Limb (tissue), 2 donors: ENCODE measurements at regions not wholly inside any gene's neighbourhood (a gene's known extent, or its start where the extent isn't known, plus 50 kb on each side); places are given as distances from the start of the nearest gene placed in this dataset.

Experiments used
- DNase-seq, 2 donors: peaks; one replicate each; pipeline ENCODE4 v3.0.0-alpha.2; 2016; ENCODE audit errors: extremely low spot score in 2 of 2

DNA sequence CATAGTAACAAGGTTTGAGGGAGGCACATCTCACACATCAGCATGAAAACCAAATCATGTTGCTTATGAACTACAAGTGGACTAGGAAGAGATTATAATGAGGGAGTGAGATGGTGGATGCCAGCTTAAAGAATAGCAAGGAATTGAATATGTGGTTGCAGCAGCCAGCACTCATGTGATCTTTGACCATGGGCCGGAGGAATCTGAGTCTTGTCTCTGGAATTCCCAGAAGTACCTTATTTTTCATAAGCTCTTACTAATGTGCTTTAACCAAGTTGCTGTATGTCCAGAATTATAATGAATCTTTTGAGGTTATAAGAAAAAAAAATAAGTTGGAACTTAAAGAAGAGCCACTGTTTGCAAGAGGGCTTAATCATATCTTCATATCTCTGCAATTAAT, 97.0 kb downstream of the DISP1 start:
- no peak for DNase-seq

DNA sequence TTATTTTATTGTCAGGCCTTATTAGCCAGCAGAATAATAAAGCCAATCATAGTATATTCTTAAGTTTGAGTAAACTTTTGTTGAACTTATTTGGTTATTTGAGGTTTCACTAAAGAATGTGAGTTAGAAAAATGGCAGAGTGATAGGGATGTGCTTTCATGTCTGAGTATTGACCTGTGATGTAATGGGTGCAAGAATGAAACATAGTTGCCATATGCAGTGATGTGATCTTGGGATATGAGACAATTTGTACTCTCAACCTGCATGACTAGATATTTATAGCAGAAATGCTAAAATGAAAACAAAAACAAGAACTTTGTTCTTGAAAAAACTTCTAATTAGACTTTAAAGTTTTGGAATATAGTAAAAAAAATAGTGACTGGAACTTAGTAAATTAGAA, 97.9 kb downstream of the DISP1 start:
- DNase-seq, result no peak

DNA sequence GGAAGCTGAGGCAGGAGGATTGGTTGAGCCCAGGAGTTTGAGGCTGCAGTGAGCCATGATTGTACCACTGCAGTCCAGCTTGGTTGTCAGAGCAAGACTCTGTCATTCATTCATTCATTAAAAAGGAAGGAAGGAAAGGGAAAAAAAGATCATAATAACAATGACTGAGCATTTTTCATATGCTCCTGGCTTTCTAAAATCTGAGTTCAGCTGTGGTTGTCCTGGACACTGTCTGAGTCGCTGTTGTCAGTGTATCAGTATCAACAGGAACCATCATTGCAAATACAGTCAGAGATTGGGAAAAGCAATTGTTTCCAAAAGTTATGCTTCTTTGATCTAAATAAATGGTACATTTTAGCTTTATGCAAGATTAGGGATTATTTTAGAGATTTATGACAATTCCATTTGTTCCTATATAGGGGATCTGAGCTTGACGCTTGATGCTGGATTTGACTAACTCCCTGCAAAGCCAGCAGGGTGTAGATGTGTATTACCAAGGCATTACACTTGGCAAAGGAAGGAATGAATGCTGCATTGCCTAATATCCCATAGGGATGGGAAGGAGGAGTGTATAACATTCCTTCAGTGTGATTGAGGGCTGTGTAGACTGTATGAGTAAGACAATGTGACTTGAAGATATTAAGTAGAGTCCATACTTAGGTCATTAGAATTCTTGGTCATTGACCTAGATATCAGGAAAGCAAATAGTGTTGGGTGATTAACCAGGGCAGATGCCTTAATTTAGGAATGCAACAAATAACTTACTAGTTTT, 100.2 kb downstream of the DISP1 start:
- no peak for DNase-seq

DNA sequence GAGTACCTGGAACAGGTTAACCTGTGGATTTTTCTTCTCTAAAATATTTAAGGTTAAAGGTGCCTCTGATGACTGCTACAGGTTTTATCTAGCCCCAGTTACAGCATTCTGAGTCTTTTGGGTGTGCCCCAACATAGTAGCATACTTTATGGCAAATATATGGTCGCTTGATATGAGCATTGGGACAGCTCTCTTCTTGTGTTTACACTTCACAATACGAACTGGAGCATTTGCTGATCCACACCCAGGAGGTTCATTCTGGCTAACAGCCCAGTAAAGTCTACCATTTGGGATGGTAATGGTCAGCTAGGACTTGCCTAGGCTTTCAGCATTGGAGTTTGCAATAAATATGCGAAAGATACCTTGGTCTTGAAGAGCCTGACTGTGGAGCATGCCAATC, 101.3 kb downstream of the DISP1 start:
- DNase-seq, result no peak

DNA sequence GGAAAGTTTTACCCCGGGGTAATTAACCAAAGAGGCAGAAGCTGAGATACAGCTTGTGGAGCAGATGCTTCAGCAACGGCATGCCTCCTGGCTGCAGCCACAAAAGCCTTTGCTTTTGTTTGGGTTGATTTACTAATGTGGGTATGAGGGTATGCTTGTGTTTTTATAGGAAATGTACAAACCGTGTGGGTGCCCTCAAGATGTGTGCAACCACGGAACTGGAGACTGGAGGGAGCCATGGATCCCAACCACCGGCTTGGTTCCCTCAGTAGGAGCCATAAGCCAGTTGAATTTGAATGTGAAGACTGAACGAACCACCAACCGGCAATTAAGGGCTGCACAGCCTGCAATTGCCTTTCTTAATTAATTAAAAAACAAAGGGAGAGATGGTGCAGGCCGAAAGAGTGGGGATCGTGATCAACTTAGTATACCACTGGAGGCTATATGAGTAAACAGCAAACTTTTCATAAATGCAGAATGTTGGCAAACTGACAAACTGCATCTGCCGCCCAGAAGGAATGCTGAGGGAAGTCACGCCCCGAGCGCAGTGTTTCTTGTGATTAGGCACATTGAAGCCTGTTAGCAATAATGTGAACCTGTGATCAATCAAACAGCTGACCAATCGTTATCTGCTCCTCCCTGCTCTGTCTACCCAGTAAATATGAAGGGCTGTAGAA, 104.1 kb downstream of the DISP1 start:
- DNase-seq, result no peak

DNA sequence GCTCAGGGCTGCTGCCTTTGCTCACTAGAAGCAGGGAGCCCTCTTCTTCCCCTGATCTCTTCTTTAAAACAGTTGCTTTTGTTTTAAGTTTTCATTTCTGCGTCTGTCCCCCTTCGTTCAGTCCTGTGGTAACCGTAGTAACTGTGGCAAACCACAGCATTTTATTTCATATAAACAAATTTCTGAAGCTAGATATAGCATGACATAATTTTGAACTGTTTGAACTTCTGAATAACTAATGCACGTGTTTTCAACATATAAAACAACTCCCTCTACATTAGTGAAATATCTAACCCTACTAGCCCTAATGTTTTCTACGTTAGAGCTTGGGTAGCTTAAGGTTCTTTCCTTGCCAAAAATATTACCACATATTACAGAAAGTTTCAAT, 104.6 kb downstream of the DISP1 start:
- no peak for DNase-seq

DNA sequence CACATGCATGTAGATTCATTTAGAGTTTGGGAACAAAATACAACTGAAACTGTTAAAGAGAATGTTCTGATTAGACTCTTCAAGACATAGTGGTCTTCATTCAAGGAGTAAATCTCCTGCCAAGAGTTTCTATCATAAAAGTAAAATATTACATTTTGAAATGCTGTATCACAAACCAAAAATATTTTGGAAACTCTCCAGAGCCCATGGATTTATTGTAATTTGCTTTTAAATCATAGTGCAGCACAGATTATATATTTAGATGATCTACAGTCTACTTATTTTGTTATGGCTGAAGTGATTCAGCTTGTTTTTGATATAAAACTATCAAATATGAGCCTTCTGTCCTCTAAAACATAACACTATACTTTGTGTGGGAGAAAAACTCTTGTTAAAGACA, 105.3 kb downstream of the DISP1 start:
- DNase-seq, result no peak

DNA sequence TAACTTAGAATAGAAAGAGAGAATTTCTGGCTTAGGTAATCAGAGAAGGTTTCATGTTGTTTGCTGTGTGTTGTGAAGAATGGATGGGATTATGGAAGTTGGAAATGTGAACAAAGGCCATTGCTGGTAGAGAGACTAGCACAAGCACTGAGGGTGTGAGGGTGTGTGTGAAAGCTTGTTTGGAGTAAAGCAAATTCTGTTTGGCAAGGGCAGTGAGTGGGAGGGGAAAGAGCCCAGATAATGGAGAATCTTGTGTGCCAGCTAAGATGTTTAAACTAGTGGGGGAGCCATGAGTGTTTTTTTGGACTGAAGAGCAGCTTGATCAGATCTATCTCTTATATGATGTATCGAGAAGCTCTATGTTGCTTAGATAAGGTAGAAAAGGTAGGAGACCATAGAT, 107.1 kb downstream of the DISP1 start:
- DNase-seq, result no peak

DNA sequence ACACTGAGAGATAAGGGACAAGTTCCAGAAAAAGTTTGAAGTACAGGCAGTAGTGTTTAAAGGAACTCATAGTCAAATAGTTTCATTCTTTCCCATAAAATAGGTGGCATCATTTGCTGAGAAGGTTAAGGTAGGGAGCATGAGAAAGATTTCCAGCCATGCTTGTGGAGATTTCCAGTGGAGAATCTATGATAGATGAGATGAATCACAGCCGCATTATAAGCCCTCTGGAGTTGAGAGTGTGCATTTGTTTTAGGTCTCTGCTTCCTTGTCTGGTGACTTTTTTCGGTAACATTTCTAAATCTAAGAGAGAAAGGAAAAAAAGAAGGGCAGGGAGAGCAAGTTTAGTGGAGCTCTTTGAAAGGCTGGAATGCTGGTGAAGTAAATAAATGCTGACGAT, 108.7 kb downstream of the DISP1 start:
- no peak for DNase-seq

DNA sequence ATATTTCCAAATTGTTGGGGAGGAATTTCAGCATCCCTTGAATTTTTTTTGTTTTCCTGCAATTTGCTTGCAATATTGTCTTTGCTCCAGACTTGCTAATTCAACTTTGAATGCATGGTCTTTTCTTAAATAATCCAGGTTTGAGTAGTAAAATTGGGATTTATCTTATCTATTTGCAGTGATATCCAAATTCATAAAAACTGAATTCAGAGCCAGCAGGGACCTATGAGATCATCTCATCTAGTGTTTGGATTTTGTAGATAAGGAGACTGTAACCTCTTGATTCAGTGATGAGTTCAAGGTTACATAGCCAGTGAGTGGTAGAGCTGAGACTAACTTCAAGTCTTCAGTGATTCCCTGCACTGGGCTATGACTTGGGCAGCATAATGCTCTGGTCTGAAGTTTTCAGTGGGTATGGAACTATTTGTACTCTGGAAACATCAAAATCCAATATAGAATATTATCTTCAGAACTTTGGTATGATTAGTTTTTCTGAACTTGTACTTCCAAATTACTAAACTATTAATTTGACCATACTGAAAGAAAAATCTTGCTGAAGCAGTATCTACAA, 109.4 kb downstream of the DISP1 start:
- DNase-seq, result no peak

DNA sequence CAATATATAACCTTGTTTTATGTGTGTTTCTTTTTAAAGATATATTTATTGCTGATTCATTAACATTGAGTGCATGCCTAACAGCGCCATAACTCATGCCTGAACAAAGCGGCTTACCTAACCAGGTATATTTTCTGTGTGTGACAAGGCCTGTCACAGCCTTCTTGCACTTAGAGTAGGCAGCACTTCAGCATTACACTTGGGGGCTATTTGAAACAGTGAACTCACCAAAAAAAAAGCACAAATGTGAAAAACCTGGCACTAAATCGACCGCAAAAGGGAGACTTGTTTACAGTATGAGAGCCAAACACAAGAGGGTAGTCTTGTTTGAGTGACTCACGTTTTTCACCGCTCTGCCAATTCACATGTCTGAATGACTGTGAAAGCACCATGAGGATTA, 111.7 kb downstream of the DISP1 start:
- DNase-seq, result no peak

DNA sequence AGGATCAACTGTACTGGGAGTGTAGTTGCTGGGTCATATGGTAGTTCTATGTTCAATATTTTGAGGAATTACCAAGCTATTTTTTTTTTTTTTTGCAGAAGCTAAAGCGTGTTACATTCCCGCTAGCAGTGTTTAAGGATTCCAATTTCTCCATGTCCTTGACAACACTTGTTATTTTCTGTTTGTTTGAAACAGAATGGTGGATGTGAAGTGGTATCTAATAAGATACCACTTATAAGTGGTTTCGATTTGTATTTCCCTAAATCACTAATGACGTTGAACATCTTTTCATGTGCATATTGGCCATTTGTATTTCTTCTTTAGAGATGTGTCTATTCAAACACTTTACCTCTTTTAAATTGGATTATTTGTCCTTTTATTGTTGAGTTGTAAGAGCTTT, 112.2 kb downstream of the DISP1 start:
- no peak for DNase-seq

DNA sequence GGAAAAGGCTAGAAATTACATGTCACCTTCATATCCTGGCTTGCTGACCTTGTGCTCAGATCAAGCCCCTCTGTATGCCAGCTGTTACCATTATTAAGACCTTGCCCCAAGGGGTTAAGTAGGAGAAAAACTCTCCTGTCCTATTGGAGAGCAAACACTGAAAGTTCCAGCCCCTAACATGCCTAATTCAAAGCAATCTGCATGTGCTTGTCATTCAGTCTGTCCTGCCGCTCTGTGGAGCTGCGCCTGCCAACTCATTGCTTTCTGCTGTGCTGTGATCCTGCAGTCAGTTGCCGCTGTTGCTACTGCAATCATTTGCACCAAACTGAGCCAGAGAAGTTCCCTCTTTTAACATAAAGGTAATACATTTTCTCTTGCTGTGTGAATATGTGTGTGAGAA, 113.4 kb downstream of the DISP1 start:
- DNase-seq, result peak; percentile 65 to 89

DNA sequence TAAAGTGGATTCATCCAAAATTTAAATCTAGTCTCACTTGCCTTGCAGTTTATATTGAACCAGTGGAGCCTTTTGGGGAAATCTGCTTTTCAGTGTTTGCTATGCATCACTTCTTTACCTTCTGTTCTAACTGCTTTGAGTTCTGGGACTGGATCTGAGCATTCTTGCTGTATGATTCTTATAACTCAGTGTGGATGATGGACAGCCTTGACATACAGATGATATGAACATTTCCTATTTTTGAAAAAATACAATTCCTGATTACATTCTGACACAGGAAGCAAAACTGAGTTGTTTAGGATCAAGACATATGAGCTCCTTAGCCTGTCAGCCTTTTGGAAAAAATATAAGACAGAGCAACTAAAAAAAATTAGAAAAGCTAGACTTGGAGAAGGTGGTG, 115.2 kb downstream of the DISP1 start:
- DNase-seq, result no peak

DNA sequence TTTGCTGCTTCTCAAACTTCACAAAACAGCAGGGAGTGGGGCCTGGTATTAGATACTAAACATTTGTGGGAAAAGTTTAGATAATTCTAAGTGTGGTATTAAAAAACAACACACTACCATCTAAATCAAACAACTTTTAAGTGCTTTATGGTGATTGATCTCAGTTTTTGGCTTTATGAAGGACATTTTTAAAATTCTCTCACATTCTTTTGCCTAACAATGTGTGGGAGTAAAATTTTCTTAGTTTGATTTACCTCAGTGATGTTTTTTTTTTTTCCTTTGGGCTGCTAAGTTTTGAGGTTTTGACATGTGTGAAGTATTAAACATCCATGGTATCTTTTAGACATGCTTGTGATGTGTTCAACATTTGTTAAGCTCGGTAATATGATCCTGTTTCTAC, 116.2 kb downstream of the DISP1 start:
- DNase-seq, result no peak

DNA sequence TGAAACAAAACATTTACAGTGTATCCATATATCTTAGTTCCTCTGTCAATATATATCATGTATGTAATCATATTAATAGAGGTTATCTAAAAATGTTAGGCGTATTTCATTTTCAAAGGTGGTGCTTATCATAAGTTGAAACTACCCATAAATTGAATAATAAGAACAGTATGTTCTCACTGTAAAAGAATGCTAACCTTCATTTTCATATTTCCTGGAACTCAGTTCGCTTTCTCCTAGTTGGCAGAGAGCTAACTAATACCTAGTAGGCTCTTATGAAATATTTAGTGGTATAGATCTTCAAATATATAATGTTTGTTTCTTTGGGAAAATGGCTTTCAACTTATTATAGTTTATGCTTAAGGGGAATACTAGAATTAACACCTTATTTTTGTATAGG, 118.4 kb downstream of the DISP1 start:
- DNase-seq, result no peak

DNA sequence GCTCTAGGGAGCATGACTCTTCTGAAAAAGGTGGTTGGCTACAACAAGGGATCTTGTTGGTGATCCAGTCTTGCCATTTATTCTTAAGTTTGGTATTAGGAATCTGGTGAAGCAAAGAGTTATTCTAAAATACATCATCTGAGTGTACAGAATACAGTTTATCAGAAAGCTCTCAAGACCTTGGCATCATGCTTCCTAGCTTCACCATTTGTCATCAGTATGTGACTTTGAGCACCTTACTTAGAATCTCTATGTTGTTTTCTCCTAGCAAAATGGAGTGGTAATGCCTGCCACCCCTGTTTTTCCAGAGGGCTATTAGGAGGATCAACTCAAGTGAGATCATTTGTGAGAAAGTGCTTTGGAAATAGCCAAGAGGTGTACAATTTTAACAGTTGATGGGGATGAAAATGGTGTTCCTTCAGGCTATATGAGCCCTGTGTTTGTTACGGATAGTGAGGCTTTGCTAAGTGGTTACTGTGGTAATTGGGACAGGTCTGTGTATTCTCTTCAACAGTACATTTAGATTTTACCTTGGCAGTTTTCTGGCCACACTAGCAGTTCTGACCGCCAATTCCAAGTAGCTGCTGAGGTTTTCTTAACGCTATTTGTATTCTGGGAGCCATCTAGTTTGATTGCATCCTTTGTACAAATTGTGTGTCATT, 120.5 kb downstream of the DISP1 start:
- no peak for DNase-seq

DNA sequence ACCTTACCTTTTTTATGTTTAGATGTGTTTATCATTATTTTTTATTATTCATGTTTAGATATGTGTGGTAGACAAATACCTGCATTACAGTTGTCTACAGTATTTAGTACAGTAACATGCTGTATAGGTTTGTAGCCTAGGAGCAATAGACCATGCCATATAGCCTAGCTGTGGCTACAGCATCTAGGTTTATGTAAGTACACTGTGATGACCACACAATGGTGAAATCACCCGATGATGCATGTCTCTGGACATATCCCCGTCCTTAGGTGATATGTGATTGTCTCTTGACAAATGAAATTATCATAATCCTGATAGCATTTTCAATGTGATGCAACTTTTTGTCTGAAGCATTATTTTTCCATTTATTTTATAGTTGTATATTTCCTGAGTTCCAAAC, 121.2 kb downstream of the DISP1 start:
- DNase-seq, result no peak

DNA sequence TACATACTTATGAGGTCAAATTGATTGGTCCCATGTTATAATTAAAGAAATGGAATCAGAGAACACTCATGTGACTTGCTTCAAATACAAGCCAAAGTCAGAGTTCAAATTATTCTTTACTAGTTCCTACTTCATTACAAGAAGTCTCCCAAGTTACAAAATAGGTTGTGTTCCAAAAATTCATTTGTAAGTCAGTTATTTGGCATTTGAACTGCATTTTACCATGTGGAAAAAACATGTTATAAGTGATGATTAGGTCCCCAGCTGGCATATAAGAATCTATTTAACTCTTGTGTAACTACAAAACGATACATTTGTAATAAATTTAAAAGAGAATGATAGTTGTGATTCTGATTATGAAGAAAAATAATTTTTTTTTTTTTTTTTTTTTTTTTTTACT, 124.1 kb downstream of the DISP1 start:
- DNase-seq, result no peak

DNA sequence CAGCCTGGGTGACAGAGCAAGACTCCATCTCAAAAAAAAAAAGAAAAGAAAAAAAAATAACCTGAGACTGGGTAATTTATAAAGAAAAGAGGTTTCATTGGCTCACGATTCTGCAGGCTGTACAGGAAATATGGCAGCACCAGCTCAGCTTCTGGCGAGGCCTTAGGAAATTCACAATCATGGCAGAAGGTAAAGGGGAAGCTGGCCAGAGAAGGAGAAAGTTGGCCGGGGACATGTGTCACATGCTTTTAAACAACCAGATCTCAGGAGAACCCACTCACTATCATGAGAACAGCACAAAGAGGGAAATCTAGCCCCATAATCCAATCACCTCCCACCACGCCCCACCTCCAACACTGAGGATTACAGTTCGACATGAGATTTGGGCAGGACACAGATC, 125.3 kb downstream of the DISP1 start:
- DNase-seq, result no peak

DNA sequence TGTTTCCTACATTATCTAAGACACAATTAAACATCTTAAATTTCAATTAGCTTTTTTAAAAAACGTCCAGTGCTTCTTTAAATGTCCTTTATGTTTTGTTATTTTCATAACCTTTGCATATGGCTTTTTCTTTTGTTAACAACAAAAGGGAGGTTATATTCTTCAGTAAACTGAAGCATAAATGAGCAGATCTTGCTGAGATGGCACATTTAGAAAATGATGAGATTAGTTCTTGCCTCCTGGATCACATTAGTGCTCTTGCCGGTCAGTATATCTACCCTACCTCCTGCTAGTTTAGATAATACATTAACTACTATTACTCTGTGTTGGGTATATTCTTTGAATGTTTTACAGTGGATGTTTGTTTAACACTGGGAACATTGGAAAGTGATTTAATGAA, 126.1 kb downstream of the DISP1 start:
- DNase-seq, result no peak

DNA sequence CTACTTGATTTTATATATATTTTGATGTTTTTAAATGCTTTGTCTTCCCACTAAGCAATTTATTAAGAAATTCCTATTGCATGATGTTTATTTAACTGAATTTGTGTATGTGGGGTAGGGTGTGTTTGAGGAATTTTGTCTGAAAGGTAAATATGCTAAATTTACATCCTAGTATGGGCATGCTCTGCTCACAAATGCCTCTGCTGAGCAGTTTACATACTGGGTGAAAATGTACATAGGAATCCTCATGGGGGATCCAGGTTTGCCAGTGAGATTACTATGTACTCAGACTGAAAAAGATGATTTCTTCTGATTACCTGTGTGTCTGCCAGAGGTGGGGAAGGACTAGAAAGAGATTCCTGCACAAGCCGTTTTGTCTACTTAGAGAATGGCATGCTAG, 126.6 kb downstream of the DISP1 start:
- no peak for DNase-seq

DNA sequence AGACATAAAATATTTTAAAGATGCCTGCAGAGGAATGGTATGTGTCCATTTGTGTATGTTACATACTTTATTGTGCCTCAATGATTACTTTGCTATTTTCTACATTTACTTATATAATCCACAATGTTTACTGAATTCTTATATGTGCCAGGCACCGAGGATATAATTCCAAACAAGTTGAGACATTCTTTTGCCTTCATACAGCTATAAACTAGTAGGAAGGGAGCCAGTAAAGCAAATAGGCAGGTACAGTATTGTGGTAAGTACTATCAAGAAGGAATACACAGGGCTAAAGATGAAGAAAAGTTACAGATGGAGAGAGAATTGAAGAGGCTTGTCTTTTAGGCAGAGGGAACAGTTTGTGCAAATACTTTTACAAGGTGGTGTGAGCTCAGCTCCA, 131.6 kb downstream of the DISP1 start:
- DNase-seq, result no peak
